ENCODE measurements at regions not wholly inside any gene's neighbourhood (a gene's known extent, or its start where the extent isn't known, plus 50 kb on each side); places are given as distances from the start of the nearest gene placed in this dataset.

DNA sequence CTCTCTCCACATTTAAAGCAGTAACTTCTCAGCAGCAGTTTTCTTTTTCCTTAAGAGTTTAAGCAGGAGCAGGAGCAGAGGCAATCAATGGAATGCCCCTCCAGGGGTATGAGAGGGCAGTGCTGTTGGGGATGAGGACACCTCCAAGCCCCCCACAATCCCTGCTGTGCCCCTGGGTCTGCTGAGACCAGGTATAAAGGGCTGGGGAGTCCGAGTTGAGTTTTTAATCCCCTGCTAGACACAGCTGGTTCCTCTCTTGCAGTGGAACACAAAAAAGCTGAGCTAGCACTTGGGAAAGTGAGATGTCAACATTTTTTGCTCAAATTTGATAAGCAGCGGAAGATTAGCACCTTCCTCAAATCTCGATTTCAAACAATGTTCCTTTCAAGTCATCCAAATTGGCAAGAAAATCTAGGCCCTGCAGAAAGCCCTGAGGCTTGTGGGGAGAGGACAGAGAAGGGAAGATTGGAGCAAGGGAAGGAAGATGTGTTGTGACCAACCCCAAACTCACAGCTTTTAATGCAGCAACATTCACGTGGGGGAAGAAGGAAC, 581.9 kb downstream of the SOX6 start:
- Histone ChIP-seq H3T11ph (ENCODE audit: low read length) (no peak overlapping the region), H3K27me3 (ENCODE audit: insufficient read depth, low read length) (no peaks in the 10 kb centered on the region), H4K20me1 (ENCODE audit: control insufficient read depth, insufficient read depth, insufficient read length) (no peaks in the 10 kb centered on the region), H3K4me2 (ENCODE audit: insufficient read depth, insufficient read length, low read length) (no peak overlapping the region), H2BK5ac (ENCODE audit: insufficient read length, low read length) (no peak overlapping the region), H3K9ac (ENCODE audit: extremely low read depth, insufficient read length, low read length) (no peak overlapping the region), H2BK120ac (ENCODE audit: low read depth, low read length, poor library complexity, severe bottlenecking) (no peak overlapping the region), H4K91ac (ENCODE audit: insufficient read length, low read depth, low read length) (no peak overlapping the region), H3K79me1 (ENCODE audit: insufficient read depth, low read depth, low read length, poor library complexity, severe bottlenecking) (no peaks in the 10 kb centered on the region), H4K5ac (ENCODE audit: insufficient read length, low read depth, low read length) (no peak overlapping the region), H3K23me2 (ENCODE audit: insufficient read length, low read depth, low read length, poor library complexity, severe bottlenecking) (no peaks in the 10 kb centered on the region), H3K56ac (ENCODE audit: insufficient read length, low read depth, low read length) (no peak overlapping the region), H2AK5ac (ENCODE audit: insufficient read length, low read length) (no peak overlapping the region), H3K9me3 (ENCODE audit: control insufficient read depth, low read depth, low read length) (no peaks in the 10 kb centered on the region), H4K8ac (replicated peaks; ENCODE audit: insufficient read length, low read depth, low read length) (no peak overlapping the region), H2BK20ac (ENCODE audit: low read depth, low read length, poor library complexity, severe bottlenecking) (no peak overlapping the region), H2AFZ (ENCODE audit: low read length) (no peak overlapping the region), H2BK15ac (ENCODE audit: low read depth, low read length) (no peak overlapping the region), H3K23ac (ENCODE audit: insufficient read length, low read depth, low read length) (no peak overlapping the region), H2BK12ac (ENCODE audit: insufficient read length, low read depth, low read length) (no peak overlapping the region), H3K18ac (ENCODE audit: insufficient read length, low read depth, low read length) (no peak overlapping the region), H3K4me1 (ENCODE audit: insufficient read depth, low read length) (no peaks in the 10 kb centered on the region), H3K14ac (ENCODE audit: insufficient read depth, low read length) (no peak overlapping the region), H3K4ac (ENCODE audit: low read depth, low read length) (no peak overlapping the region), H3K79me2 (ENCODE audit: insufficient read depth, low read length) (no peaks in the 10 kb centered on the region), H3K27ac (ENCODE audit: insufficient read length, low read depth, low read length) (no peak overlapping the region)
- WGBS (ENCODE audit: extremely low coverage, insufficient read length, low lambda C conversion rate) = no CpG with 5 or more reads among the region's 4 CpGs
- TF ChIP-seq, protein P1, sequence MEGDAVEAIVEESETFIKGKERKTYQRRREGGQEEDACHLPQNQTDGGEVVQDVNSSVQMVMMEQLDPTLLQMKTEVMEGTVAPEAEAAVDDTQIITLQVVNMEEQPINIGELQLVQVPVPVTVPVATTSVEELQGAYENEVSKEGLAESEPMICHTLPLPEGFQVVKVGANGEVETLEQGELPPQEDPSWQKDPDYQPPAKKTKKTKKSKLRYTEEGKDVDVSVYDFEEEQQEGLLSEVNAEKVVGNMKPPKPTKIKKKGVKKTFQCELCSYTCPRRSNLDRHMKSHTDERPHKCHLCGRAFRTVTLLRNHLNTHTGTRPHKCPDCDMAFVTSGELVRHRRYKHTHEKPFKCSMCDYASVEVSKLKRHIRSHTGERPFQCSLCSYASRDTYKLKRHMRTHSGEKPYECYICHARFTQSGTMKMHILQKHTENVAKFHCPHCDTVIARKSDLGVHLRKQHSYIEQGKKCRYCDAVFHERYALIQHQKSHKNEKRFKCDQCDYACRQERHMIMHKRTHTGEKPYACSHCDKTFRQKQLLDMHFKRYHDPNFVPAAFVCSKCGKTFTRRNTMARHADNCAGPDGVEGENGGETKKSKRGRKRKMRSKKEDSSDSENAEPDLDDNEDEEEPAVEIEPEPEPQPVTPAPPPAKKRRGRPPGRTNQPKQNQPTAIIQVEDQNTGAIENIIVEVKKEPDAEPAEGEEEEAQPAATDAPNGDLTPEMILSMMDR (conservative IDR thresholded peaks at IDR 0.05) = no peak
- H3K4me1 Mint-ChIP-seq = peaks cover 0 to 12% of the 10 kb centered on the region in 2 experiments; a peak in 2 of 4 replicates
- peak overlapping the region in 1 of 3 experiments; percentile 19; a peak in 2 of 7 replicates for H3K27ac Mint-ChIP-seq
- no peak overlapping the region for H3K4me3 Mint-ChIP-seq
- DNase-seq = no peak
- H3K36me3 Mint-ChIP-seq (ENCODE audit: insufficient read depth in 1 of 3, low read depth in 3 of 3) = no peaks in the 10 kb centered on the region
- no peaks in the 10 kb centered on the region for H3K9me3 Mint-ChIP-seq
- H3K27me3 Mint-ChIP-seq (ENCODE audit: low read depth) = no peaks in the 10 kb centered on the region; the same call in 1 of the 2 replicates

Measured in H9 (cell line).